HL-60/S4 (cell line): ENCODE measurements at regions not wholly inside any gene's neighbourhood (a gene's known extent, or its start where the extent isn't known, plus 50 kb on each side); places are given as distances from the start of the nearest gene placed in this dataset.
"Not testable (repeated sequence)": the region's sequence is repeated elsewhere in the genome, so short reads cannot be mapped to it uniquely, and the experiment has no call there.

Experiments used
- in situ Hi-C: fragments of 300-500 bp; cut with MboI; formaldehyde crosslinking; loops from 2 replicates; pipeline ENCODE4 v1.14.3; 2022; ENCODE audit warnings: low sequenced_read_pairs

- in situ Hi-C loops: not testable (repeated sequence)
These were observed 94.3 kb downstream of the KCNJ12 start for GRCh38 chr17:21470422-21470821.

GRCh38 chr17:21470861-21471260 is 94.7 kb downstream of the KCNJ12 start:
- in situ Hi-C loops: no loop called here

GRCh38 chr17:21474815-21475214 is 98.7 kb downstream of the KCNJ12 start:
- in situ Hi-C loops: no loop called here

GRCh38 chr17:21475571-21475970 is 99.4 kb downstream of the KCNJ12 start:
- in situ Hi-C loops: no loop called here

GRCh38 chr17:21476867-21477266 is 100.7 kb downstream of the KCNJ12 start:
- in situ Hi-C loops: no loop called here

- in situ Hi-C loops: no loop called here
These were observed 106.2 kb downstream of the KCNJ12 start for GRCh38 chr17:21482189-21482865.

- in situ Hi-C loops: not testable (repeated sequence)
These were observed 111.9 kb downstream of the KCNJ12 start for GRCh38 chr17:21488043-21488442.

GRCh38 chr17:21493993-21494392 is 117.8 kb downstream of the KCNJ12 start:
- in situ Hi-C loops: no loop called here

- in situ Hi-C loops: no loop called here
These were observed 119.1 kb downstream of the KCNJ12 start for GRCh38 chr17:21495281-21495680.

GRCh38 chr17:21500064-21500463 is 123.9 kb downstream of the KCNJ12 start:
- in situ Hi-C loops: loop anchor here (25.0 kb wide), 2 partner anchors 213 to 488 kb away; partner anchors contain the start of gene MAP2K3

- in situ Hi-C loops: loop anchor here (25.0 kb wide), 2 partner anchors 215 to 490 kb away; partner anchors contain the start of gene MAP2K3
These were observed 126.0 kb downstream of the KCNJ12 start for GRCh38 chr17:21501927-21502700.

- in situ Hi-C loops: loop anchor here (25.0 kb wide), 2 partner anchors 219 to 494 kb away; partner anchors contain the start of gene MAP2K3
These were observed 130.0 kb downstream of the KCNJ12 start for GRCh38 chr17:21505819-21506815.

- in situ Hi-C loops: loop anchor here (25.0 kb wide), 2 partner anchors 221 to 496 kb away; partner anchors contain the start of gene MAP2K3
These were observed 131.6 kb downstream of the KCNJ12 start for GRCh38 chr17:21507806-21508205.

- in situ Hi-C loops: loop anchor here (25.0 kb wide), 2 partner anchors 221 to 496 kb away; partner anchors contain the start of gene MAP2K3
These were observed 132.1 kb downstream of the KCNJ12 start for GRCh38 chr17:21508211-21508610.

GRCh38 chr17:21509356-21509755 is 133.2 kb downstream of the KCNJ12 start:
- in situ Hi-C loops: loop anchor here (25.0 kb wide), 2 partner anchors 222 to 497 kb away; partner anchors contain the start of gene MAP2K3

- in situ Hi-C loops: loop anchor here (10.0 to 25.0 kb wide), 4 partner anchors 56 to 499 kb away; partner anchors contain the start of gene MAP2K3
These were observed 134.7 kb downstream of the KCNJ12 start for GRCh38 chr17:21510686-21511362.

GRCh38 chr17:21511363-21512195 is 135.4 kb downstream of the KCNJ12 start:
- in situ Hi-C loops: loop anchor here (10.0 to 25.0 kb wide), 4 partner anchors 57 to 499 kb away; partner anchors contain the start of gene MAP2K3

GRCh38 chr17:21512307-21513011 is 136.3 kb downstream of the KCNJ12 start:
- in situ Hi-C loops: loop anchor here (10.0 to 25.0 kb wide), 4 partner anchors 58 to 500 kb away; partner anchors contain the start of gene MAP2K3
